ENCODE measurements at regions not wholly inside any gene's neighbourhood (a gene's known extent, or its start where the extent isn't known, plus 50 kb on each side); places are given as distances from the start of the nearest gene placed in this dataset.
"Not testable (repeated sequence)": the region's sequence is repeated elsewhere in the genome, so short reads cannot be mapped to it uniquely, and the experiment has no call there.

DNA sequence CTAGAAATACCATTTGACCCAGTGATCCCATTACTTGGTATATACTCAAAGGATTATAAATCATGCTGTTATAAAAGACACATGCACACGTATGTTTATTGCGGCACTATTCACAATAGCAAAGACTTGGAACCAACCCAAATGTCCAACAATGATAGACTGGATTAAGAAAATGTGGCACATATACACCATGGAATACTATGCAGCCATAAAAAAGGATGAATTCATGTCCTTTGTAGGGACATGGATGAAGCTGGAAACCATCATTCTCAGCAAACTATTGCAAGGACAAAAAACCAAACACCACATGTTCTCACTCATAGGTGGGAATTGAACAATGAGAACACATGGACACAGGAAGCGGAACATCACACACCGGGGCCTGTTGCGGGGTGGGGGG is 131.5 kb downstream of the ZFAND4 start:
- TF ChIP-seq, protein P1, sequence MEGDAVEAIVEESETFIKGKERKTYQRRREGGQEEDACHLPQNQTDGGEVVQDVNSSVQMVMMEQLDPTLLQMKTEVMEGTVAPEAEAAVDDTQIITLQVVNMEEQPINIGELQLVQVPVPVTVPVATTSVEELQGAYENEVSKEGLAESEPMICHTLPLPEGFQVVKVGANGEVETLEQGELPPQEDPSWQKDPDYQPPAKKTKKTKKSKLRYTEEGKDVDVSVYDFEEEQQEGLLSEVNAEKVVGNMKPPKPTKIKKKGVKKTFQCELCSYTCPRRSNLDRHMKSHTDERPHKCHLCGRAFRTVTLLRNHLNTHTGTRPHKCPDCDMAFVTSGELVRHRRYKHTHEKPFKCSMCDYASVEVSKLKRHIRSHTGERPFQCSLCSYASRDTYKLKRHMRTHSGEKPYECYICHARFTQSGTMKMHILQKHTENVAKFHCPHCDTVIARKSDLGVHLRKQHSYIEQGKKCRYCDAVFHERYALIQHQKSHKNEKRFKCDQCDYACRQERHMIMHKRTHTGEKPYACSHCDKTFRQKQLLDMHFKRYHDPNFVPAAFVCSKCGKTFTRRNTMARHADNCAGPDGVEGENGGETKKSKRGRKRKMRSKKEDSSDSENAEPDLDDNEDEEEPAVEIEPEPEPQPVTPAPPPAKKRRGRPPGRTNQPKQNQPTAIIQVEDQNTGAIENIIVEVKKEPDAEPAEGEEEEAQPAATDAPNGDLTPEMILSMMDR (IDR thresholded peaks at IDR 0.05) = not testable (repeated sequence)
- TF ChIP-seq EZH2, EZH2phosphoT487 (IDR thresholded peaks at IDR 0.05): not testable (repeated sequence)

Measured in neural progenitor cell (in vitro differentiated cells).